ENCODE measurements at regions not wholly inside any gene's neighbourhood (a gene's known extent, or its start where the extent isn't known, plus 50 kb on each side); places are given as distances from the start of the nearest gene placed in this dataset.

GRCh38 chr7:110326966-110327365, 764.0 kb upstream of the LRRN3 start:
- no peak for TF ChIP-seq SUZ12 (IDR thresholded peaks at IDR 0.05; ENCODE audit: extremely low read depth, insufficient read depth, insufficient read length)
- no peak for TF ChIP-seq YY1 (IDR thresholded peaks at IDR 0.05; ENCODE audit: insufficient read depth, insufficient read length)
- no peak for TF ChIP-seq ZNF274 (IDR thresholded peaks at IDR 0.05; ENCODE audit: low read depth, low read length)
